NCI-H510A treated with DMSO at 0.1 percent for 48 hours (cell line): ENCODE measurements at regions not wholly inside any gene's neighbourhood (a gene's known extent, or its start where the extent isn't known, plus 50 kb on each side); places are given as distances from the start of the nearest gene placed in this dataset.

Source experiments
- DNase-seq: peaks from one replicate; lab custom pipeline; 2025; lab: John Stamatoyannopoulos, UW

DNA sequence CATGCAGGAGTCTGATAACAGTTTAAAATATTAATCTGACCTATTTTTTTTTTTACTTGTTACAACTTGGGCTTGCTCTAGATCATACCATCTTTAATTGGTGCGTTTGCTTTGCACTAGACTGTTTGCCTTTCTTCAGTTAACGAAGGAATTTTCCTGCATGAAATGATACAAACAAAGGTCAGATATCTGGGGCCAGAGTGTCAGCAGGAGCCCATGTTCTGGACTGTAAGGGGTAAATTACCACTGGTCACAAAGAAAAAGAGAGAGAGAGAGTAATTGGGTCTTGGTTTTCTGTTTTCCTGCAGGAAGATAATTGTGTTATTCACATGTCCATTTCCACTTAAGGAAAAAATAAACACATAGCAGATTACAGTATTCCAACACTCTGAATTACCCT, 399.4 kb upstream of the MARCKS start:
- DNase-seq = no peak

- DNase-seq = no peak
Measured at GRCh38 chr6:113458368-113459010, 398.7 kb upstream of the MARCKS start.

- no peak for DNase-seq
Measured at GRCh38 chr6:113461153-113461932, 395.8 kb upstream of the MARCKS start.

DNA sequence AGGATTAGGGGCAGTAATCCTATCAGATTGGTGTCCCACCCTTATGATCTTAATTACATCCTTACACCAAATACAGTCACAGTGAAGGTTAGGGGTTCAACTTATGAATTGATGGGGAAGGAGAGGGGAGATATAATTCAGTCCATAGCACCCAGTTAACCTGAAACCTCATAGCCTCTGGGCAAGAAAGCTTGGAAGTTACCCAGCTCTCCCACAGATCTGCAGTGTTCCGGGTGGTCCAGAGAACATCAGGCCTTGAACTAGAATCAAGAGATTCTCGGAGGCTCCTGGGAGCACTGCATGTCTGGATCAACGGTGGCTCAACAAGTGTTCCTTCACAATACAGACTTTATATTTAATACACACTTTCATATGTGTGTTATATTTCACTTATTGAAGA, 392.6 kb upstream of the MARCKS start:
- no peak for DNase-seq

GRCh38 chr6:113464960-113465359, 392.2 kb upstream of the MARCKS start:
- DNase-seq = no peak

GRCh38 chr6:113466526-113466925, 390.6 kb upstream of the MARCKS start:
- DNase-seq = no peak

GRCh38 chr6:113475392-113475791, 381.8 kb upstream of the MARCKS start:
- no peak for DNase-seq

GRCh38 chr6:113476937-113477839, 380.0 kb upstream of the MARCKS start:
- peak; percentile 1 for DNase-seq

GRCh38 chr6:113480616-113481015, 376.5 kb upstream of the MARCKS start:
- DNase-seq = no peak

DNA sequence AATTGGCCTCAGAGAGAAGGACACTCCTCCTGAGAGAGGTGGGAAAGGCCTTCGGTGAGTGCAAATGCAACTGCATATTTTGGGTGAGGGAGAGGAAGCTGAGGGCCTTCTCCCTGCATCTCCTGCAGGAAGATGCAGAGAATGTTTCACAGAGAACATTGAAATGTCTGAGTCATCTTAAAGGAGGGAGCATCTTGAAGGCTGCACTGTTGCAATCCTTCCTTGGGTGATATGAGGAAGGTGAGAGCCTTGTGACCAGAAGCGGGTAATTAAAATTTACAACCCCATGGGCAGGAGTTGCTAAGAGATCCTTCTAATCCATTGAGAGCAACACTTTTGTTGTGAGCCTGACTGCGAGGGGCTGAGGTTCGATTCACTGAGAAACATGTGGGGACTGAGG, 375.7 kb upstream of the MARCKS start:
- DNase-seq = no peak

DNA sequence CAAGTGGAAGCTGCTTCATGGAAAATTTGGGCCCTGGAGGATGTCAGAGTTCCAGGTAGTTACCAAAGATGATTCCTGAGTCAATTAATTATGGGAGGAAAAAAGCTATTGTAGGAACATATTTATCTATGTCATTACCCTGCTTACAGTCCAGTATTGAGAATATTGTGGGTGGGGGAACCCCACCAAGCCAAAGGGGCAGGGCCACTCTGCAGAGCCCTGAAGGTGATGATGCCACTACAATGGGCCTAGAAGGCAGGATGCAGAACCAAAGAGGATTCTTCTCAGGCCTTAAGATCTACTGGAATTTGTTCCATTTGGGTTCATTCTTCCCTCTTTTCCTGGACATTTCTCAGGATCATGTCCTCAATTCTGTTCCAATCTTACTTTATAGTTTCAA, 375.2 kb upstream of the MARCKS start:
- no peak for DNase-seq

GRCh38 chr6:113482771-113483170, 374.4 kb upstream of the MARCKS start:
- no peak for DNase-seq

DNA sequence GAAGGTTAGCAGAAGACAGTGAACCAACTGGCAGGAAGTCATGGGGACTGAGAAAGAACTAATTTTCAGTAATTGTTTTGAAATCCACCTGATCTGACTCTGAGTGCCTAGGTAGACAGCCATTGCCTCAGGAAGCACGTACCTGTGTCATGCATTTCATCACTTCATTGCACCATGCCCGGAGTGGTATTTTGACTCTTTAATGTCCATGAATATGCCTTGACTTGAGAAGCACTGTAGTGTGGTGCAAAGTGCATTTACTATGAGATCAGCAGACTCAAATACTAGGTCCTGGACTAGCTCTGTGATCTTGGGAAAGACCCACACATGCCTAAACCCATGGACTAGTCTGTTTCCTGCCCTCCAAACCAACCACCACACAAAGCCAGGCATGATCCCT, 370.9 kb upstream of the MARCKS start:
- DNase-seq = no peak

DNA sequence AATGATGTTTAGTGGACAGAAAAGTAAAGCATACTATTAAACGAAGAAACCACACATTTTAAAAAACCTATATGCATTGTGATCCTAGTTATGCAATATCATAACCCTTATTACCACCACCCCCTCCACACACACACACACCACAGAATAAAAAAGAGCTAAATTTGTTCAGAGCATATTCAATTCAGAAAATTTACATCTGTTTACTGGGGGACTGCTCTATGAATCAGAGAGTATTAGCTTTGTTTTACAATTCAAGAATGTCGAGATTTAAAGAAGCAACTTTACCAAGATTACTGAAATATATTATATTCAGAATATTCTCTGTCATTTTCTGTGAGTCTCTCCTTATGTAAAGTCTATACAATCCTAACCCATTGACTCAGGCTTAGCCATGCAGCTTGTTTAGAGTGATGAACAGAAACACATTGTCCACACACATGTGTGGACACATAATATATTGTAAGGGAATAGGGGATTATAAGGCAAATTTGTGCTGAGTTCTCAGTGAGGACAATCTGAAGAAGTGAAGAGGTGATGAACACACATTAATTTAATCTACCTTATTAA, 369.6 kb upstream of the MARCKS start:
- no peak for DNase-seq

DNA sequence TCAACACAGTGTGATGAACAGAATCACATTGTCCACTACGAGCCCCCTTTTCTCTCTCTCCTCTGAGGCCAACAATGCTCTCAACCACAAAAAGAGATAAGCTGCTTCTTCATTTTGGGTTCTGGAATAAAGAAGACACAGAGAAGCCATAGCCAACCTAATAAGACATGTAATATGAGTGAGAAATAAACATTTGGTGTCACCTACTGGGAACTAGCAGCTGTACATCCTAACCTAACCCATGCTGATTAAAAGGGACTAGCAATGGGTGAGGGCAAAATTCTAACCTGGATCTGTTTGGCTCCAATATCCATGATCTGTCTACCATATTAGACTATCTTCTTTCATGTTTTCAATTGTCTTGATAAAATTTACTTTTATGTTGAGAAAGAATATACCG, 369.1 kb upstream of the MARCKS start:
- no peak for DNase-seq

DNA sequence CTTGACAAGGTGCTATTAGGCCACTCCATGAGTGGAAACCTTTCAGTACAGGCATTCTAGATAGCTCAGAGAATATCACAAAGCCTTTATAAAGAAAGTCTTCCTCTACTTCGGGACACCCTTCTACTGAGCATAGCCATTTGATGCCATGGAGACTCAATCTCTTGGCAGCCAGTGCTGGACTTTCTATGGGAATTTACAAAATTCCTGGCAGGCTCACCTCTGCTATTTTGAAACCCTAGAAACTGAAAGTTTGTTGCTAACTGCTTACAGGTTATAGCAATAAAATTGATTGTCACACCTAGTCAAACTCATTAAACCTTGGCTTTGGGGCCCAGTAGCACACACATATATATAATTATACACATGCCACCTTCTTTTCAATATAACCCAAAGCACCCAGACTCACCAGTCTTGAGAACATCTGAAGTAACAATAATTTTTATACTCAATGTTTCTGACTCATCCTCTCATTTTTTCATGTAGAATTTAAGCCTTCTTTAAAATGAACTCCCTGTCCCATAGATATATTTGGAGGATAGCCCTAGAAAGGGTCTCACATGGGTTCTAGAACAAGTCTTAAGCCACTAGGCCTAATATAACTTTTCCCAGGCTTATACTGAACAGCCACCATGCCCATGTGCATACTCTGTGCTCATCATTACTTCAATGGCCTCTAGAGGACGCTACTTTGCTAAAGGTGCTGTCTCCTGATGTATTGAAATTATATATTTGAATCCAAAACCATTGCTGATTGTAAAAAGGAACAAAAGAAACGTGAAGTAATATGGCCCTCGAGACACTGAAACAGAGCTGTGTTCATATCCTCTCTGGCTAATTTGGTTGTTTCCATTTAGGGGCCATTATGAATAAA, 368.1 kb upstream of the MARCKS start:
- no peak for DNase-seq

- DNase-seq = no peak
Measured at GRCh38 chr6:113489952-113490746, 367.0 kb upstream of the MARCKS start.

GRCh38 chr6:113491376-113491775, 365.8 kb upstream of the MARCKS start:
- no peak for DNase-seq

GRCh38 chr6:113493991-113494390, 363.2 kb upstream of the MARCKS start:
- no peak for DNase-seq

- DNase-seq = no peak
Measured at GRCh38 chr6:113495521-113495920, 361.6 kb upstream of the MARCKS start.

GRCh38 chr6:113496166-113496565, 361.0 kb upstream of the MARCKS start:
- no peak for DNase-seq
